Upper lobe of right lung (tissue), 1 donor: ENCODE measurements at regions not wholly inside any gene's neighbourhood (a gene's known extent, or its start where the extent isn't known, plus 50 kb on each side); places are given as distances from the start of the nearest gene placed in this dataset.

ENCODE experiments used
- ATAC-seq: fragments of 200-7000 bp; cut with Tn5 transposase; one replicate; pipeline ENCODE4 v1.9.1; 2020; ENCODE audit warnings: mild to moderate bottlenecking, moderate library complexity
- DNase-seq: peaks from one replicate; pipeline ENCODE4 v3.0.0-alpha.2; 2020
- H3K27ac ChIP-seq: fragments of 200-600 bp; one replicate; pipeline ENCODE4 v1.8.0; 2022
- H3K27me3 ChIP-seq: fragments of 200-600 bp; one replicate; pipeline ENCODE4 v1.8.0; 2022; ENCODE audit warnings: mild to moderate bottlenecking
- H3K36me3 ChIP-seq: fragments of 200-600 bp; one replicate; pipeline ENCODE4 v1.8.0; 2022
- H3K4me1 ChIP-seq: fragments of 200-600 bp; one replicate; pipeline ENCODE4 v1.8.0; 2022
- H3K4me3 ChIP-seq: fragments of 200-600 bp; one replicate; pipeline ENCODE4 v1.8.0; 2022; ENCODE audit warnings: mild to moderate bottlenecking
- H3K9me3 ChIP-seq: fragments of 200-600 bp; one replicate; pipeline ENCODE4 v1.8.0; 2022
- CTCF ChIP-seq: fragments of 200-600 bp; IDR thresholded peaks from one replicate; pipeline ENCODE4 v1.8.0; 2022; ENCODE audit warnings: antibody characterized with exemption
- intact Hi-C: fragments of 100-400 bp; cut with DNase I; formaldehyde crosslinking; loops from one replicate; pipeline ENCODE4 v1.11.0; 2022
- donor health status: DM: no; HTN: yes; CAD: no; lungs with severe emphysema.

- no peaks in the 10 kb centered on the region for H3K27me3 ChIP-seq
- H3K4me3 ChIP-seq, result no peak overlapping the region
- ATAC-seq (no peak), DNase-seq (no peak)
- H3K4me1 ChIP-seq, result no peaks in the 10 kb centered on the region
- H3K9me3 ChIP-seq, result no peaks in the 10 kb centered on the region
- intact Hi-C loops, result no loop called here
- no peak overlapping the region for H3K27ac ChIP-seq
- no peak for TF ChIP-seq CTCF
- H3K36me3 ChIP-seq, result no peaks in the 10 kb centered on the region
These were observed 111.8 kb upstream of the SMIM23 start for GRCh38 chr5:171673840-171674239.

- Histone ChIP-seq H3K4me1 (no peaks in the 10 kb centered on the region), H3K27me3 (no peaks in the 10 kb centered on the region), H3K27ac (no peak overlapping the region), H3K4me3 (no peak overlapping the region), H3K9me3 (no peaks in the 10 kb centered on the region), H3K36me3 (no peaks in the 10 kb centered on the region)
- intact Hi-C loops, result no loop called here
- DNase-seq (no peak), ATAC-seq (no peak)
- no peak for TF ChIP-seq CTCF
These were observed 110.1 kb upstream of the SMIM23 start for GRCh38 chr5:171675511-171675910.

GRCh38 chr5:171676286-171676944 lies 109.2 kb upstream of the SMIM23 start:
- Histone ChIP-seq H3K27ac (no peak overlapping the region), H3K4me3 (no peak overlapping the region), H3K27me3 (no peaks in the 10 kb centered on the region), H3K4me1 (no peaks in the 10 kb centered on the region), H3K36me3 (no peaks in the 10 kb centered on the region), H3K9me3 (no peaks in the 10 kb centered on the region)
- DNase-seq (no peak), ATAC-seq (peak; percentile 92)
- intact Hi-C loops, result no loop called here
- TF ChIP-seq CTCF, result no peak

GRCh38 chr5:171678646-171679045 lies 107.0 kb upstream of the SMIM23 start:
- H3K4me1 ChIP-seq, result no peaks in the 10 kb centered on the region
- no peak overlapping the region for H3K27ac ChIP-seq
- no peaks in the 10 kb centered on the region for H3K36me3 ChIP-seq
- no peak overlapping the region for H3K4me3 ChIP-seq
- DNase-seq (no peak), ATAC-seq (no peak)
- H3K9me3 ChIP-seq, result no peaks in the 10 kb centered on the region
- H3K27me3 ChIP-seq, result no peaks in the 10 kb centered on the region
- intact Hi-C loops, result no loop called here
- no peak for TF ChIP-seq CTCF

GRCh38 chr5:171680485-171680884 lies 105.1 kb upstream of the SMIM23 start:
- DNase-seq (no peak), ATAC-seq (no peak)
- H3K4me1 ChIP-seq, result no peaks in the 10 kb centered on the region
- no peaks in the 10 kb centered on the region for H3K9me3 ChIP-seq
- intact Hi-C loops, result no loop called here
- H3K4me3 ChIP-seq, result no peak overlapping the region
- H3K27me3 ChIP-seq, result no peaks in the 10 kb centered on the region
- no peaks in the 10 kb centered on the region for H3K36me3 ChIP-seq
- TF ChIP-seq CTCF, result no peak
- no peak overlapping the region for H3K27ac ChIP-seq

GRCh38 chr5:171681061-171681460 lies 104.6 kb upstream of the SMIM23 start:
- intact Hi-C loops, result no loop called here
- no peak overlapping the region for H3K4me3 ChIP-seq
- ATAC-seq (no peak), DNase-seq (no peak)
- H3K36me3 ChIP-seq, result no peaks in the 10 kb centered on the region
- TF ChIP-seq CTCF, result no peak
- no peaks in the 10 kb centered on the region for H3K27me3 ChIP-seq
- no peak overlapping the region for H3K27ac ChIP-seq
- H3K4me1 ChIP-seq, result no peaks in the 10 kb centered on the region
- H3K9me3 ChIP-seq, result no peaks in the 10 kb centered on the region
